GM12878 (cell line): ENCODE measurements at regions not wholly inside any gene's neighbourhood (a gene's known extent, or its start where the extent isn't known, plus 50 kb on each side); places are given as distances from the start of the nearest gene placed in this dataset.

Experiments
- ATAC-seq: fragments of 200-7000 bp; cut with Tn5 transposase; 3 replicates; pipeline ENCODE4 v1.9.1; 2020; ENCODE audit warnings: mild to moderate bottlenecking, moderate library complexity
- BruUV-seq: library from RNA; stranded (reverse); fragments of 400-500 nt; replicated peaks from 2 replicates; lab custom pipeline; 2021; lab: Mats Ljungman, UMichigan
- CTCF ChIA-PET: fragments of 300-600 bp; sonication (Branson Sonifier 250); formaldehyde crosslinking; extraction: SDS; loops from one replicate; lab custom pipeline; 2021; ENCODE audit warnings: inconsistent platforms; lab: Yijun Ruan, JAX
- POLR2A ChIA-PET: fragments of 350-600 bp; formaldehyde crosslinking; extraction: SDS; loops from one replicate; lab custom pipeline; 2021; ENCODE audit warnings: inconsistent platforms; lab: Charles Lee
- RAD21 ChIA-PET: fragments of 300-600 bp; sonication (Branson Sonifier 250); formaldehyde crosslinking; loops from one replicate; lab custom pipeline; 2023; ENCODE audit warnings: antibody characterized with exemption; ENCODE audit not compliant: unreplicated experiment; lab: Charles Lee
- SMC1A ChIA-PET: fragments of 300-600 bp; sonication (Branson Sonifier 250); formaldehyde crosslinking; loops from one replicate; lab custom pipeline; 2023; ENCODE audit not compliant: unreplicated experiment, uncharacterized antibody; lab: Charles Lee
- DNase-seq: peaks from one replicate; pipeline ENCODE4 v3.0.0-alpha.2; 2011; ENCODE audit warnings: low read depth, low spot score
- FAIRE-seq: peaks from 3 replicates; lab custom pipeline; 2011; peaks lifted over from hg19 to GRCh38; lab: Jason Lieb, UNC
- H2AFZ ChIP-seq: 2 replicates; pipeline ENCODE4 v1.6.0; 2011; ENCODE audit warnings: low read depth, low read length, control low read depth; ENCODE audit not compliant: control insufficient read depth
- H3K27ac ChIP-seq: 2 replicates; pipeline ENCODE4 v1.5.1; 2011; ENCODE audit warnings: control low read depth; ENCODE audit not compliant: control insufficient read depth, insufficient read depth
- H3K27me3 ChIP-seq, 2 experiments: replicated peaks in 1 of 2; 2 replicates each; pipeline versions ENCODE4 v1.6.0 to v1.6.1; 2011; ENCODE audit warnings: low read length in 1 of 2; ENCODE audit not compliant: control insufficient read depth in 2 of 2, insufficient read depth in 2 of 2
- H3K36me3 ChIP-seq, 2 experiments: 2 replicates each; pipeline ENCODE4 v1.5.1; 2011; ENCODE audit warnings: low read length in 1 of 2; ENCODE audit not compliant: control insufficient read depth in 2 of 2, insufficient read depth in 2 of 2
- H3K4me1 ChIP-seq: 2 replicates; pipeline ENCODE4 v1.6.1; 2011; ENCODE audit warnings: mild to moderate bottlenecking, low read length, moderate library complexity, mixed read lengths; ENCODE audit not compliant: control insufficient read depth, insufficient read depth
- H3K4me2 ChIP-seq: 2 replicates; pipeline ENCODE4 v1.6.0; 2011; ENCODE audit warnings: control low read depth; ENCODE audit not compliant: control insufficient read depth, insufficient read depth
- H3K4me3 ChIP-seq: fragments of 200-600 bp; sonication (generic); 2 replicates; pipeline ENCODE4 v1.5.1; 2016
- H3K79me2 ChIP-seq: 2 replicates; pipeline ENCODE4 v1.6.0; 2011; ENCODE audit warnings: low read length; ENCODE audit not compliant: control insufficient read depth, insufficient read depth
- H3K9ac ChIP-seq: 2 replicates; pipeline ENCODE4 v1.8.0; 2011; ENCODE audit warnings: low read length, control low read depth, mixed read lengths; ENCODE audit not compliant: control insufficient read depth, insufficient read depth
- H3K9me3 ChIP-seq: replicated peaks from 3 replicates; pipeline ENCODE4 v1.5.1; 2011; ENCODE audit warnings: mild to moderate bottlenecking, low read length; ENCODE audit not compliant: control insufficient read depth, insufficient read depth
- H4K20me1 ChIP-seq: 2 replicates; pipeline ENCODE4 v1.6.0; 2011; ENCODE audit not compliant: control insufficient read depth, insufficient read depth
- BCL11A ChIP-seq: IDR thresholded peaks from 2 replicates; pipeline ENCODE4 v1.6.1; 2011; ENCODE audit warnings: low read depth, low read length
- NR2C1 ChIP-seq: fragments of 450-650 bp; IDR thresholded peaks from 2 replicates; pipeline ENCODE4 v1.6.1; 2017; ENCODE audit warnings: antibody characterized with exemption, mild to moderate bottlenecking, moderate library complexity
- PAX8 ChIP-seq: fragments of 450-650 bp; IDR thresholded peaks from 2 replicates; pipeline ENCODE4 v1.6.1; 2017; ENCODE audit warnings: mild to moderate bottlenecking, moderate library complexity
- RB1 ChIP-seq: fragments of 450-650 bp; formaldehyde crosslinking; IDR thresholded peaks from 2 replicates; pipeline ENCODE4 v1.6.1; 2017; ENCODE audit warnings: mild to moderate bottlenecking, borderline replicate concordance
- RCOR1 ChIP-seq: conservative IDR thresholded peaks from 2 replicates; pipeline ENCODE4 v1.6.1; 2012; ENCODE audit warnings: low read depth, low read length, improper control_type of control experiment
- SKIL ChIP-seq: fragments of 450-650 bp; IDR thresholded peaks from 2 replicates; pipeline ENCODE4 v1.6.1; 2017; ENCODE audit warnings: mild to moderate bottlenecking, low read depth, inconsistent platforms; ENCODE audit not compliant: poor library complexity, severe bottlenecking
- SP1 ChIP-seq: IDR thresholded peaks from one replicate; pipeline ENCODE4 v1.6.1; 2011; ENCODE audit warnings: low read depth, low read length
- TAF1 ChIP-seq: IDR thresholded peaks from 2 replicates; pipeline ENCODE4 v1.6.1; 2011; ENCODE audit warnings: mild to moderate bottlenecking, low read depth, low read length, borderline replicate concordance
- TCF12 ChIP-seq: IDR thresholded peaks from 2 replicates; pipeline ENCODE4 v1.6.1; 2011; ENCODE audit warnings: low read depth, mild to moderate bottlenecking, low read length
- YBX1 ChIP-seq: fragments of 450-650 bp; IDR thresholded peaks from 2 replicates; pipeline ENCODE4 v1.6.1; 2016; ENCODE audit warnings: antibody characterized with exemption
- YY1 ChIP-seq: IDR thresholded peaks from 2 replicates; pipeline ENCODE4 v1.6.1; 2011; ENCODE audit warnings: low read depth, mild to moderate bottlenecking, low read length
- ZBED1 ChIP-seq: IDR thresholded peaks from 2 replicates; pipeline ENCODE4 v1.6.1; 2016; ENCODE audit warnings: borderline replicate concordance
- ZNF217 ChIP-seq: fragments of 450-650 bp; IDR thresholded peaks from 2 replicates; pipeline ENCODE4 v1.6.1; 2017; ENCODE audit warnings: antibody characterized with exemption, mild to moderate bottlenecking
- ZNF24 ChIP-seq: fragments of 450-650 bp; IDR thresholded peaks from 2 replicates; pipeline ENCODE4 v1.6.1; 2017; ENCODE audit warnings: antibody characterized with exemption, mild to moderate bottlenecking
- WGBS: methylation state at CpG from one replicate; pipeline ENCODE4 v1.1.6; 2016; ENCODE audit warnings: low lambda C conversion rate; ENCODE audit not compliant: insufficient replicate concordance, insufficient coverage; ENCODE audit errors: missing lambda C conversion rate; 5-methylcytosine and 5-hydroxymethylcytosine counted together
- in situ Hi-C: fragments of 300-500 bp; cut with MboI; formaldehyde crosslinking; loops from 9 replicates; pipeline ENCODE4 v1.14.3; 2018; ENCODE audit warnings: mixed read lengths
- intact Hi-C: fragments of 100-400 bp; cut with micrococcal nuclease; formaldehyde crosslinking; loops from one replicate; pipeline ENCODE4 v1.14.2; 2022; ENCODE audit not compliant: unreplicated experiment
- TF ChIP-seq, protein P1 (sequence below): fragments of 450-650 bp; IDR thresholded peaks from 2 replicates; pipeline ENCODE4 v1.6.1; 2018; ENCODE audit warnings: borderline replicate concordance, mild to moderate bottlenecking; ENCODE audit not compliant: partially characterized antibody
- TF ChIP-seq, protein P2 (sequence below): fragments of 450-650 bp; IDR thresholded peaks from 2 replicates; pipeline ENCODE4 v1.6.1; 2017; ENCODE audit warnings: antibody characterized with exemption, mild to moderate bottlenecking, moderate library complexity

GRCh38 chr7:52689912-52690311 lies 345.5 kb upstream of the POM121L12 start:
- Histone ChIP-seq H2AFZ (no peak overlapping the region), H3K4me3 (no peak overlapping the region), H3K9me3 (no peaks in the 10 kb centered on the region), H3K27ac (no peak overlapping the region), H3K4me2 (no peak overlapping the region), H3K27me3 (no peaks in the 10 kb centered on the region), H3K9ac (no peak overlapping the region), H3K79me2 (no peaks in the 10 kb centered on the region), H3K4me1 (no peaks in the 10 kb centered on the region), H4K20me1 (no peaks in the 10 kb centered on the region), H3K36me3 (no peaks in the 10 kb centered on the region)
- FAIRE-seq (no peak), DNase-seq (no peak), ATAC-seq (no peak)
- no TSS peak for BruUV-seq
- 55% methylated on average over 2 of the region's 2 CpGs for WGBS
- POLR2A ChIA-PET, result no interaction called here
- SMC1A ChIA-PET, result no interaction called here
- in situ Hi-C loops (no loop called here), intact Hi-C loops (no loop called here)
- RAD21 ChIA-PET, result no interaction called here
- CTCF ChIA-PET, result no interaction called here
- TF ChIP-seq ZBED1 (no peak), TCF12 (no peak), RB1 (no peak), SP1 (no peak), RCOR1 (no peak), YY1 (no peak), PAX8 (no peak), ZNF24 (no peak), YBX1 (no peak), SKIL (no peak), ZNF217 (no peak), NR2C1 (no peak), TAF1 (no peak), BCL11A (no peak)
- TF ChIP-seq, protein P1, sequence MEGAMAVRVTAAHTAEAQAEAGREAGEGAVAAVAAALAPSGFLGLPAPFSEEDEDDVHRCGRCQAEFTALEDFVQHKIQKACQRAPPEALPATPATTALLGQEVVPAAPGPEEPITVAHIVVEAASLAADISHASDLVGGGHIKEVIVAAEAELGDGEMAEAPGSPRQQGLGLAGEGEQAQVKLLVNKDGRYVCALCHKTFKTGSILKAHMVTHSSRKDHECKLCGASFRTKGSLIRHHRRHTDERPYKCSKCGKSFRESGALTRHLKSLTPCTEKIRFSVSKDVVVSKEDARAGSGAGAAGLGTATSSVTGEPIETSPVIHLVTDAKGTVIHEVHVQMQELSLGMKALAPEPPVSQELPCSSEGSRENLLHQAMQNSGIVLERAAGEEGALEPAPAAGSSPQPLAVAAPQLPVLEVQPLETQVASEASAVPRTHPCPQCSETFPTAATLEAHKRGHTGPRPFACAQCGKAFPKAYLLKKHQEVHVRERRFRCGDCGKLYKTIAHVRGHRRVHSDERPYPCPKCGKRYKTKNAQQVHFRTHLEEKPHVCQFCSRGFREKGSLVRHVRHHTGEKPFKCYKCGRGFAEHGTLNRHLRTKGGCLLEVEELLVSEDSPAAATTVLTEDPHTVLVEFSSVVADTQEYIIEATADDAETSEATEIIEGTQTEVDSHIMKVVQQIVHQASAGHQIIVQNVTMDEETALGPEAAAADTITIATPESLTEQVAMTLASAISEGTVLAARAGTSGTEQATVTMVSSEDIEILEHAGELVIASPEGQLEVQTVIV, result no peak
- TF ChIP-seq, protein P2, sequence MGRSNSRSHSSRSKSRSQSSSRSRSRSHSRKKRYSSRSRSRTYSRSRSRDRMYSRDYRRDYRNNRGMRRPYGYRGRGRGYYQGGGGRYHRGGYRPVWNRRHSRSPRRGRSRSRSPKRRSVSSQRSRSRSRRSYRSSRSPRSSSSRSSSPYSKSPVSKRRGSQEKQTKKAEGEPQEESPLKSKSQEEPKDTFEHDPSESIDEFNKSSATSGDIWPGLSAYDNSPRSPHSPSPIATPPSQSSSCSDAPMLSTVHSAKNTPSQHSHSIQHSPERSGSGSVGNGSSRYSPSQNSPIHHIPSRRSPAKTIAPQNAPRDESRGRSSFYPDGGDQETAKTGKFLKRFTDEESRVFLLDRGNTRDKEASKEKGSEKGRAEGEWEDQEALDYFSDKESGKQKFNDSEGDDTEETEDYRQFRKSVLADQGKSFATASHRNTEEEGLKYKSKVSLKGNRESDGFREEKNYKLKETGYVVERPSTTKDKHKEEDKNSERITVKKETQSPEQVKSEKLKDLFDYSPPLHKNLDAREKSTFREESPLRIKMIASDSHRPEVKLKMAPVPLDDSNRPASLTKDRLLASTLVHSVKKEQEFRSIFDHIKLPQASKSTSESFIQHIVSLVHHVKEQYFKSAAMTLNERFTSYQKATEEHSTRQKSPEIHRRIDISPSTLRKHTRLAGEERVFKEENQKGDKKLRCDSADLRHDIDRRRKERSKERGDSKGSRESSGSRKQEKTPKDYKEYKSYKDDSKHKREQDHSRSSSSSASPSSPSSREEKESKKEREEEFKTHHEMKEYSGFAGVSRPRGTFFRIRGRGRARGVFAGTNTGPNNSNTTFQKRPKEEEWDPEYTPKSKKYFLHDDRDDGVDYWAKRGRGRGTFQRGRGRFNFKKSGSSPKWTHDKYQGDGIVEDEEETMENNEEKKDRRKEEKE, result no peak
